GM12878 (cell line): ENCODE measurements at regions not wholly inside any gene's neighbourhood (a gene's known extent, or its start where the extent isn't known, plus 50 kb on each side); places are given as distances from the start of the nearest gene placed in this dataset.

Source experiments
- CTCF ChIP-seq, 3 experiments: IDR thresholded peaks in 2 of 3; conservative IDR thresholded peaks in 1 of 3; 2 replicates each; pipeline ENCODE4 v1.5.1; 2011; ENCODE audit warnings: low read depth in 3 of 3, low read length in 3 of 3, mild to moderate bottlenecking in 3 of 3, control low read depth in 2 of 3, moderate library complexity in 2 of 3, inconsistent platforms in 1 of 3, mixed read lengths in 1 of 3; ENCODE audit not compliant: control insufficient read depth in 2 of 3, insufficient read depth in 1 of 3; ENCODE audit errors: extremely low read depth in 1 of 3
- MTA3 ChIP-seq: IDR thresholded peaks from 2 replicates; pipeline ENCODE4 v1.6.1; 2012; ENCODE audit warnings: low read length, inconsistent platforms, borderline replicate concordance
- POLR2AphosphoS5 ChIP-seq: IDR thresholded peaks from 2 replicates; pipeline ENCODE4 v1.6.1; 2011; ENCODE audit warnings: mild to moderate bottlenecking, low read length, inconsistent platforms
- RB1 ChIP-seq: fragments of 450-650 bp; formaldehyde crosslinking; IDR thresholded peaks from 2 replicates; pipeline ENCODE4 v1.6.1; 2017; ENCODE audit warnings: mild to moderate bottlenecking, borderline replicate concordance
- ZNF274 ChIP-seq: IDR thresholded peaks from one replicate; pipeline ENCODE4 v1.8.0; 2011; ENCODE audit not compliant: insufficient read length, insufficient read depth
- TF ChIP-seq, protein P1 (sequence below): IDR thresholded peaks from 2 replicates; pipeline ENCODE4 v1.6.1; 2012; ENCODE audit warnings: low read depth, low read length, improper control_type of control experiment

GRCh38 chr5:113749334-113749733 is 235.8 kb downstream of the YTHDC2 start:
- TF ChIP-seq RB1 = no peak
- no peak for TF ChIP-seq MTA3
- TF ChIP-seq POLR2AphosphoS5 = no peak
- TF ChIP-seq CTCF (IDR thresholded peaks at IDR 0.05 in 2 of 3, conservative IDR thresholded peaks at IDR 0.05 in 1 of 3; ENCODE audit: control insufficient read depth in 2 of 3, extremely low read depth in 1 of 3, insufficient read depth in 1 of 3, low read depth in 3 of 3, low read length in 3 of 3) = no peak
- TF ChIP-seq ZNF274 = no peak
- TF ChIP-seq, protein P1, sequence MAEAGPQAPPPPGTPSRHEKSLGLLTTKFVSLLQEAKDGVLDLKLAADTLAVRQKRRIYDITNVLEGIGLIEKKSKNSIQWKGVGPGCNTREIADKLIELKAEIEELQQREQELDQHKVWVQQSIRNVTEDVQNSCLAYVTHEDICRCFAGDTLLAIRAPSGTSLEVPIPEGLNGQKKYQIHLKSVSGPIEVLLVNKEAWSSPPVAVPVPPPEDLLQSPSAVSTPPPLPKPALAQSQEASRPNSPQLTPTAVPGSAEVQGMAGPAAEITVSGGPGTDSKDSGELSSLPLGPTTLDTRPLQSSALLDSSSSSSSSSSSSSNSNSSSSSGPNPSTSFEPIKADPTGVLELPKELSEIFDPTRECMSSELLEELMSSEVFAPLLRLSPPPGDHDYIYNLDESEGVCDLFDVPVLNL = no peak
